HCEC 1CT (cell line): ENCODE measurements at regions not wholly inside any gene's neighbourhood (a gene's known extent, or its start where the extent isn't known, plus 50 kb on each side); places are given as distances from the start of the nearest gene placed in this dataset.

Source experiments
- DNase-seq: peaks from one replicate; pipeline ENCODE4 v3.0.0-alpha.2; 2017

DNA sequence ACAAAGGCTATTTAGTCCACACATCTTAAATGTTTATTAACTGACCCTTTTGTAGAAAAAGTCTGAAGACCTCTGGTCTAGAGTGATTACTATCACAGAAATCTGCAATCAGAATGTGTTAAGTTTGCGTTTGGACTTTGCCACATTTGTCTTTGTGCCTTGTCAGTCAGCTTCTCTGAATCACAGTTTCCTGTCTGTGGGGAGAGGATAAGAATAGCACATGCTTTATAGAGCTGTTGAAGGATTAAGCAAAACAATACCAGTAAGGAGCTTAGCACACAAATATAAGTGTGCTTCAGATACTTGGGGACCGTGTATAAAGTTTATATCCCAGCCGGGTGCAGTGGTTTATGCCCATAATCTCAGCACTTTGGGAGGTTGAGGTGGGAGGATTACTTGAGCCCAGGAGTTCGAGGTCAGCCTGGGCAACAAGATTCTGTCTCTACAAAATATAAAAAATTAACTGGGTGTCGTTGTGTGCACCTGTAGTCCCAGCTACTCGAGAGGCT lies 63.0 kb upstream of the BTG1 start:
- DNase-seq, result peak; percentile 38

DNA sequence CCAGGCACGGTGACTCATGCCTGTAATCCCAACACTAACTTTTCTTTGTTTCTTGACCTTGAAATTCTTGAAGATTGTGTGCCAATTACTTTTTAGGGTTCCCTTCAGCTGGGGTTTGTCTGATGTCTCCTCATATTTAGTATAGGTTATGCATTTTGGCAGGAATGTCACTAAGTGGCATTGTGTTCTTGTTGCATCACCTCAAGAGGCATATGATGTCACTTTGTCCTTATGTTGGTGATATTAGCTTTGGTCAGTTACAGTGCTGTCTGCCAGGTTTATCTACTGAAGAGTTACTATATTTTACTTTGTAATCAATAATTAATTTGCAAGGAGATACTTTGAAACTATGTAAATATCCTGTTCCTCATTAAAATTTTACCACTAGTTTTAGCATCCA lies 61.0 kb upstream of the BTG1 start:
- DNase-seq, result no peak

DNA sequence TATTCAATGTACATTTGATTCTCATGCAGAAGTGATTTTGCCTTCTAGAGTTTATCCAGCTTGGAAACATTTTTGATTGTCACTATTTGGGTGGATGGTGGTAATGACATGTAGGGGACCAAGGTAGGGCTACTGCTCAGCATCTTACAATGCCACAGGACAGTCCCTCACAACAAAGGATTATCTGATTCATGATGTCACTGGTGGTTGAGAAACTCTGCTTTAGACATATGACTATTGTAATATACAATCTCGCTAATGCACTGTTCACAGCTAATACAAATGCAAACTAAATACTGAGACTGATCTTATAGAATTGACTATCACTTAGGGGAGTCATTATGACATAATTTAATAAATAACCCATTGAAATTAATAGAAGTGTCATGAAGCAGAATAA lies 60.4 kb upstream of the BTG1 start:
- no peak for DNase-seq

GRCh38 chr12:92199819-92200576 lies 54.4 kb upstream of the BTG1 start:
- peak; percentile 47 for DNase-seq

GRCh38 chr12:92197815-92198214 lies 52.2 kb upstream of the BTG1 start:
- no peak for DNase-seq

GRCh38 chr12:92196368-92196767 lies 50.7 kb upstream of the BTG1 start:
- no peak for DNase-seq
